B cell (primary cell): ENCODE measurements at regions not wholly inside any gene's neighbourhood (a gene's known extent, or its start where the extent isn't known, plus 50 kb on each side); places are given as distances from the start of the nearest gene placed in this dataset.

Source experiments
- EZH2 ChIP-seq: IDR thresholded peaks from 2 replicates; pipeline ENCODE4 v1.6.1; 2012; ENCODE audit warnings: borderline replicate concordance, low read depth, mild to moderate bottlenecking, moderate library complexity, low read length; ENCODE audit not compliant: insufficient read depth, poor library complexity, severe bottlenecking
- TF ChIP-seq, protein P1 (sequence below): fragments of 200-600 bp; IDR thresholded peaks from one replicate; pipeline ENCODE4 v1.8.0; 2022; ENCODE audit warnings: antibody characterized with exemption, mild to moderate bottlenecking

DNA sequence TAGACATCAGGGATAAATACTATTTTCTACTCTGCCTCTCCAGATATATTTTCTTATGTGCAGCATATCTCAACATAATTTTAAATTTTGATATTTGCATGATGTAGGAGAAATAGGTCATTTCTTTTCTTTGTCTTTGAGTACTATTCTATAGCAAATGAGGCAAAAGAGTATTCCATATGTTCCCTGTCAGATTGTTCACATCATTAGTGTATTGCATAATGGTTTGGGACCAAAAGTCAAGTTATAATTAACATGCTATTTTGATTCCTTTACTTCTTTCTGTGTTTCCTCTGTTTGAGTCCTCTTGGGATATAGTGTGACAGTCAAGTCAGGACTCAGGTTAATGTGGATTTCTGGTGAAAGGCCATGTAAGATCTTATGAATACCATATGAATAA, 864.6 kb upstream of the FBXO33 start:
- TF ChIP-seq, protein P1, sequence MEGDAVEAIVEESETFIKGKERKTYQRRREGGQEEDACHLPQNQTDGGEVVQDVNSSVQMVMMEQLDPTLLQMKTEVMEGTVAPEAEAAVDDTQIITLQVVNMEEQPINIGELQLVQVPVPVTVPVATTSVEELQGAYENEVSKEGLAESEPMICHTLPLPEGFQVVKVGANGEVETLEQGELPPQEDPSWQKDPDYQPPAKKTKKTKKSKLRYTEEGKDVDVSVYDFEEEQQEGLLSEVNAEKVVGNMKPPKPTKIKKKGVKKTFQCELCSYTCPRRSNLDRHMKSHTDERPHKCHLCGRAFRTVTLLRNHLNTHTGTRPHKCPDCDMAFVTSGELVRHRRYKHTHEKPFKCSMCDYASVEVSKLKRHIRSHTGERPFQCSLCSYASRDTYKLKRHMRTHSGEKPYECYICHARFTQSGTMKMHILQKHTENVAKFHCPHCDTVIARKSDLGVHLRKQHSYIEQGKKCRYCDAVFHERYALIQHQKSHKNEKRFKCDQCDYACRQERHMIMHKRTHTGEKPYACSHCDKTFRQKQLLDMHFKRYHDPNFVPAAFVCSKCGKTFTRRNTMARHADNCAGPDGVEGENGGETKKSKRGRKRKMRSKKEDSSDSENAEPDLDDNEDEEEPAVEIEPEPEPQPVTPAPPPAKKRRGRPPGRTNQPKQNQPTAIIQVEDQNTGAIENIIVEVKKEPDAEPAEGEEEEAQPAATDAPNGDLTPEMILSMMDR: no peak
- no peak for TF ChIP-seq EZH2
